HEK293 (cell line): ENCODE measurements at regions not wholly inside any gene's neighbourhood (a gene's known extent, or its start where the extent isn't known, plus 50 kb on each side); places are given as distances from the start of the nearest gene placed in this dataset.
"Not testable (repeated sequence)": the region's sequence is repeated elsewhere in the genome, so short reads cannot be mapped to it uniquely, and the experiment has no call there.

Source experiments
- CTCF ChIA-PET: fragments of 350-600 bp; formaldehyde crosslinking; extraction: SDS; loops from one replicate; lab custom pipeline; 2021; ENCODE audit warnings: antibody characterized with exemption; lab: Yijun Ruan, JAX
- POLR2A ChIA-PET: fragments of 300-600 bp; formaldehyde crosslinking; extraction: SDS; loops from one replicate; lab custom pipeline; 2020; ENCODE audit warnings: antibody characterized with exemption, inconsistent platforms; lab: Yijun Ruan, JAX
- H3K27ac ChIP-seq: fragments of 200-500 bp; sonication (Bioruptor generic); 2 replicates; pipeline ENCODE4 v1.5.1; 2014; ENCODE audit warnings: low read depth, low read length, control low read depth, inconsistent platforms; ENCODE audit errors: extremely low read depth
- H3K36me3 ChIP-seq, 2 experiments: fragments of 200-500 bp in 1 of 2; sonication (Bioruptor generic) in 1 of 2; 1 replicate in 1 of 2; 2 replicates in 1 of 2; pipeline ENCODE4 v1.5.1; 2014 to 2017; ENCODE audit warnings: inconsistent platforms in 2 of 2, low read length in 2 of 2; ENCODE audit not compliant: control insufficient read depth in 2 of 2, insufficient read depth in 1 of 2
- H3K4me1 ChIP-seq: fragments of 200-500 bp; sonication (Bioruptor generic); 2 replicates; pipeline ENCODE4 v1.5.1; 2014; ENCODE audit warnings: mild to moderate bottlenecking, low read length, inconsistent platforms; ENCODE audit not compliant: control insufficient read depth, insufficient read depth
- H3K4me3 ChIP-seq: 2 replicates; pipeline ENCODE4 v1.5.1; 2011; ENCODE audit warnings: low read depth, mild to moderate bottlenecking, control low read depth, low read length, moderate library complexity
- H3K9me3 ChIP-seq: fragments of 200-500 bp; sonication (Bioruptor generic); 2 replicates; pipeline ENCODE4 v1.5.1; 2014; ENCODE audit warnings: low read depth, low read length, inconsistent platforms; ENCODE audit not compliant: control insufficient read depth, insufficient read depth
- HOXD13 ChIP-seq: sonication (generic); formaldehyde crosslinking; IDR thresholded peaks from 2 replicates; pipeline ENCODE4 v1.8.0; 2022; ENCODE audit warnings: missing genetic modification reagents, borderline replicate concordance
- KLF7 ChIP-seq: fragments of 450-650 bp; formaldehyde crosslinking; IDR thresholded peaks from 2 replicates; pipeline ENCODE4 v1.5.1; 2016; ENCODE audit warnings: missing biosample characterization, missing genetic modification characterization, borderline replicate concordance
- KLF9 ChIP-seq: fragments of 450-650 bp; formaldehyde crosslinking; IDR thresholded peaks from 2 replicates; pipeline ENCODE4 v1.5.1; 2016; ENCODE audit warnings: missing biosample characterization, missing genetic modification characterization, low read depth
- MEIS1 ChIP-seq: sonication (generic); formaldehyde crosslinking; IDR thresholded peaks from 2 replicates; pipeline ENCODE4 v1.8.1; 2022; ENCODE audit warnings: missing genetic modification reagents, mild to moderate bottlenecking, borderline replicate concordance
- RBAK ChIP-seq: fragments of 450-650 bp; formaldehyde crosslinking; IDR thresholded peaks from 2 replicates; pipeline ENCODE4 v1.5.1; 2016; ENCODE audit warnings: missing biosample characterization, missing genetic modification characterization
- REST ChIP-seq: fragments of 450-650 bp; formaldehyde crosslinking; IDR thresholded peaks from 2 replicates; pipeline ENCODE4 v1.5.1; 2016; ENCODE audit warnings: missing biosample characterization, missing genetic modification characterization
- SALL2 ChIP-seq: fragments of 450-650 bp; formaldehyde crosslinking; IDR thresholded peaks from 2 replicates; pipeline ENCODE4 v1.5.0; 2017; ENCODE audit warnings: missing biosample characterization, mild to moderate bottlenecking, missing genetic modification characterization, borderline replicate concordance
- ZFHX2 ChIP-seq: fragments of 450-650 bp; formaldehyde crosslinking; conservative IDR thresholded peaks from 2 replicates; pipeline ENCODE4 v1.5.1; 2016; ENCODE audit warnings: missing biosample characterization, missing genetic modification characterization
- ZNF155 ChIP-seq: fragments of 450-650 bp; formaldehyde crosslinking; IDR thresholded peaks from 2 replicates; pipeline ENCODE4 v1.5.1; 2016; ENCODE audit warnings: missing biosample characterization, missing genetic modification characterization
- ZNF16 ChIP-seq: fragments of 450-650 bp; formaldehyde crosslinking; IDR thresholded peaks from 2 replicates; pipeline ENCODE4 v1.5.1; 2016; ENCODE audit warnings: low read depth, missing biosample characterization, missing genetic modification characterization
- ZNF223 ChIP-seq: fragments of 450-650 bp; formaldehyde crosslinking; IDR thresholded peaks from 2 replicates; pipeline ENCODE4 v1.5.1; 2016; ENCODE audit warnings: missing biosample characterization, missing genetic modification characterization
- ZNF239 ChIP-seq: fragments of 450-650 bp; formaldehyde crosslinking; IDR thresholded peaks from 2 replicates; pipeline ENCODE4 v1.5.1; 2016; ENCODE audit warnings: missing biosample characterization, missing genetic modification characterization
- ZNF362 ChIP-seq: fragments of 450-650 bp; formaldehyde crosslinking; IDR thresholded peaks from 2 replicates; pipeline ENCODE4 v1.5.1; 2016; ENCODE audit warnings: missing biosample characterization, missing genetic modification characterization
- ZNF426 ChIP-seq: fragments of 450-650 bp; formaldehyde crosslinking; IDR thresholded peaks from 2 replicates; pipeline ENCODE4 v1.5.1; 2017; ENCODE audit warnings: missing biosample characterization, missing genetic modification characterization, mild to moderate bottlenecking, inconsistent platforms, moderate library complexity
- ZNF521 ChIP-seq: fragments of 450-650 bp; formaldehyde crosslinking; IDR thresholded peaks from 2 replicates; pipeline ENCODE4 v1.5.1; 2017; ENCODE audit warnings: missing biosample characterization, mild to moderate bottlenecking, missing genetic modification characterization
- ZNF596 ChIP-seq: fragments of 450-650 bp; IDR thresholded peaks from 2 replicates; pipeline ENCODE4 v1.5.0; 2018; ENCODE audit warnings: missing biosample characterization, mild to moderate bottlenecking, missing genetic modification characterization, moderate library complexity
- ZNF623 ChIP-seq: fragments of 450-650 bp; formaldehyde crosslinking; IDR thresholded peaks from 2 replicates; pipeline ENCODE4 v1.5.1; 2016; ENCODE audit warnings: missing biosample characterization, missing genetic modification characterization
- ZNF791 ChIP-seq: fragments of 450-650 bp; formaldehyde crosslinking; IDR thresholded peaks from 2 replicates; pipeline ENCODE4 v1.5.1; 2016; ENCODE audit warnings: missing biosample characterization, missing genetic modification characterization

GRCh38 chr5:32951003-32951402 is 239.9 kb downstream of the NPR3 start:
- H3K9me3 ChIP-seq, result no peaks in the 10 kb centered on the region
- no peaks in the 10 kb centered on the region for H3K36me3 ChIP-seq
- H3K4me3 ChIP-seq, result no peak overlapping the region
- CTCF ChIA-PET, result interaction anchor here (1.1 kb wide), 1 partner anchor 13 kb away, joined by 3 read pairs; no protein-coding TSS in a partner anchor
- POLR2A ChIA-PET, result no interaction called here
- TF ChIP-seq HOXD13 (CRISPR knock-in tag) (no peak), RBAK (tag by site-specific recombination) (no peak), ZNF239 (tag by site-specific recombination) (no peak)
- no peaks in the 10 kb centered on the region for H3K4me1 ChIP-seq
- H3K27ac ChIP-seq, result no peak overlapping the region

- POLR2A ChIA-PET, result no interaction called here
- Histone ChIP-seq H3K36me3 (no peaks in the 10 kb centered on the region), H3K4me1 (no peaks in the 10 kb centered on the region), H3K27ac (no peak overlapping the region), H3K4me3 (no peak overlapping the region)
- CTCF ChIA-PET, result interaction anchor here (0.6 to 1.1 kb wide), 2 partner anchors 12 to 213 kb away, joined by 3 read pairs; no protein-coding TSS in a partner anchor
- no peak for TF ChIP-seq ZNF16 (tag by site-specific recombination)
- no peak for TF ChIP-seq ZFHX2 (tag by site-specific recombination)
- no peak for TF ChIP-seq MEIS1
- no peak for TF ChIP-seq KLF7 (tag by site-specific recombination)
- TF ChIP-seq ZNF223 (tag by site-specific recombination), result no peak
- TF ChIP-seq ZNF596 (tag by site-specific recombination), result no peak
- no peak for TF ChIP-seq ZNF426 (tag by site-specific recombination)
- TF ChIP-seq ZNF791 (tag by site-specific recombination), result no peak
- no peak for TF ChIP-seq SALL2 (tag by site-specific recombination)
- no peak for TF ChIP-seq ZNF521
- no peak for TF ChIP-seq ZNF623 (tag by site-specific recombination)
- TF ChIP-seq ZNF155 (tag by site-specific recombination), result no peak
- TF ChIP-seq ZNF362 (tag by site-specific recombination), result no peak
- TF ChIP-seq KLF9 (tag by site-specific recombination), result no peak
- TF ChIP-seq REST (tag by site-specific recombination), result no peak
- TF ChIP-seq, all 188 proteins: peak for 0
- H3K9me3 ChIP-seq, result no peaks in the 10 kb centered on the region
These were observed 240.8 kb downstream of the NPR3 start for GRCh38 chr5:32951878-32952277.

- H3K27ac ChIP-seq, H3K4me3 ChIP-seq, H3K36me3 ChIP-seq, H3K9me3 ChIP-seq, CTCF ChIA-PET, H3K4me1 ChIP-seq, POLR2A ChIA-PET: not testable (repeated sequence)
These were observed 241.3 kb downstream of the NPR3 start for GRCh38 chr5:32952421-32952820.
